ENCODE measurements at regions not wholly inside any gene's neighbourhood (a gene's known extent, or its start where the extent isn't known, plus 50 kb on each side); places are given as distances from the start of the nearest gene placed in this dataset.

DNA sequence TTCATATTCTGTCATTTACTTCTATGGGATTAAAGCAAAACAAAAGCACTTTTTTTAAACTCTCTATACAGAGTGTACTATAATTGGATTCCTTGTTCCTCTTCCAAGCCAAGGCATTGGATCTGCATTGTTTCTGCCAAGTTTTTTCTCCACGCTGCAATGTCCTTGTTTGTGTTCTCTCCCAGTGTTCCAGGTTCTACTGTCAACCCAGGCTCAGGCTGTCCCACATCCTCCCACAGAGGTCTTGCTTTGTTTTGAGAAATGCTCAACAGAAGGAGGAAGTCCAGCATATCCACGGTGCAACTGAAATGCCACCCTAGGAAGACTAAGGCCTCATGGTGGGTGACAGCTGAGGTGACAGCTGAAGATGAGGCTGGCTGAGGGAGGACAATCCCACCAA lies 287.1 kb upstream of the PRDM1 start:
- H3K27me3 ChIP-seq (ENCODE audit: low read depth), result no peaks in the 10 kb centered on the region
- TF ChIP-seq, protein P1, sequence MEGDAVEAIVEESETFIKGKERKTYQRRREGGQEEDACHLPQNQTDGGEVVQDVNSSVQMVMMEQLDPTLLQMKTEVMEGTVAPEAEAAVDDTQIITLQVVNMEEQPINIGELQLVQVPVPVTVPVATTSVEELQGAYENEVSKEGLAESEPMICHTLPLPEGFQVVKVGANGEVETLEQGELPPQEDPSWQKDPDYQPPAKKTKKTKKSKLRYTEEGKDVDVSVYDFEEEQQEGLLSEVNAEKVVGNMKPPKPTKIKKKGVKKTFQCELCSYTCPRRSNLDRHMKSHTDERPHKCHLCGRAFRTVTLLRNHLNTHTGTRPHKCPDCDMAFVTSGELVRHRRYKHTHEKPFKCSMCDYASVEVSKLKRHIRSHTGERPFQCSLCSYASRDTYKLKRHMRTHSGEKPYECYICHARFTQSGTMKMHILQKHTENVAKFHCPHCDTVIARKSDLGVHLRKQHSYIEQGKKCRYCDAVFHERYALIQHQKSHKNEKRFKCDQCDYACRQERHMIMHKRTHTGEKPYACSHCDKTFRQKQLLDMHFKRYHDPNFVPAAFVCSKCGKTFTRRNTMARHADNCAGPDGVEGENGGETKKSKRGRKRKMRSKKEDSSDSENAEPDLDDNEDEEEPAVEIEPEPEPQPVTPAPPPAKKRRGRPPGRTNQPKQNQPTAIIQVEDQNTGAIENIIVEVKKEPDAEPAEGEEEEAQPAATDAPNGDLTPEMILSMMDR (IDR thresholded peaks at IDR 0.05), result no peak
- H3K4me1 ChIP-seq, result peaks cover 25% of the 10 kb centered on the region
- no peaks in the 10 kb centered on the region for H3K9me3 ChIP-seq
- ATAC-seq (peak in 1 of 2 donors; percentile 20), DNase-seq (no peak)
- intact Hi-C loops (cut with DNase I), result no loop called here
- no peak overlapping the region for H3K4me3 ChIP-seq
- no peaks in the 10 kb centered on the region for H3K36me3 ChIP-seq
- H3K27ac ChIP-seq, result no peak overlapping the region

DNA sequence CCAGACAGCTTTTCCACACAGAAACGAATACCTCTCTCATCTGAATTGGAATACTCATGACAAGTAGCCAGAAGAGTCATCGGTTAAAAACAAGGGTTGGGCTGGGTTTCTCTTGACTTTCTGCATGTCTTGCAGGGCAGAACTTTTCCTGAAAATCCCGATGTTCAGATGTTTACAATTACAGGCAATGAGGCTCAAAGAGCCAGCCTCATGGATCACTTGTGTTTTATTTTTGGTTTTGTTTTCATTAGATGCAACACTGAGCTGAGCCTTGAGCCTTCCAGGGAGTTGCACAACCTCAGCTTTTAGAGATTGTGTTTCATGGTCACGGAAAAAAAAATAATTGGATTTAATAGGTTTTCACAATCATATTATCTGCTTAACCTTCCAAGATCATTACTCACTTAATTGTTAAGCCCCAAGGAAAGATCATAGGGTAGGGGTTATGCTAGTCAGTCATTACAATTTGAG lies 288.1 kb upstream of the PRDM1 start:
- TF ChIP-seq, protein P1 (IDR thresholded peaks at IDR 0.05), result no peak
- ATAC-seq, result peak in 1 of 2 donors; percentile 20
- no peaks in the 10 kb centered on the region for H3K27me3 ChIP-seq (ENCODE audit: low read depth)
- H3K4me1 ChIP-seq, result peaks cover 35% of the 10 kb centered on the region
- intact Hi-C loops (cut with DNase I), result no loop called here
- no peaks in the 10 kb centered on the region for H3K9me3 ChIP-seq
- H3K4me3 ChIP-seq, result no peak overlapping the region
- H3K27ac ChIP-seq, result no peak overlapping the region
- H3K36me3 ChIP-seq, result no peaks in the 10 kb centered on the region
- DNase-seq, result no peak

- H3K27ac ChIP-seq, result no peak overlapping the region
Observed at GRCh38 chr6:105797286-105797979, 288.7 kb upstream of the PRDM1 start.

GRCh38 chr6:105795913-105796517 lies 290.1 kb upstream of the PRDM1 start:
- no peaks in the 10 kb centered on the region for H3K36me3 ChIP-seq
- intact Hi-C loops (cut with DNase I), result no loop called here
- no peaks in the 10 kb centered on the region for H3K27me3 ChIP-seq (ENCODE audit: low read depth)
- no peaks in the 10 kb centered on the region for H3K9me3 ChIP-seq
- DNase-seq (peak; percentile 49), ATAC-seq (peak; percentile 11 to 38)
- peaks cover 49% of the 10 kb centered on the region for H3K4me1 ChIP-seq
- no peak overlapping the region for H3K27ac ChIP-seq
- TF ChIP-seq, protein P1 (IDR thresholded peaks at IDR 0.05), result no peak
- no peak overlapping the region for H3K4me3 ChIP-seq

More at GRCh38 chr6:105797286-105797979, 288.7 kb upstream of the PRDM1 start:
- intact Hi-C loops (cut with DNase I), result no loop called here
- DNase-seq (no peak), ATAC-seq (no peak)
- H3K4me1 ChIP-seq, result peaks cover 40% of the 10 kb centered on the region
- H3K36me3 ChIP-seq, result no peaks in the 10 kb centered on the region
- TF ChIP-seq, protein P1 (IDR thresholded peaks at IDR 0.05), result no peak
- no peaks in the 10 kb centered on the region for H3K27me3 ChIP-seq (ENCODE audit: low read depth)
- H3K4me3 ChIP-seq, result no peak overlapping the region
- no peaks in the 10 kb centered on the region for H3K9me3 ChIP-seq

DNA sequence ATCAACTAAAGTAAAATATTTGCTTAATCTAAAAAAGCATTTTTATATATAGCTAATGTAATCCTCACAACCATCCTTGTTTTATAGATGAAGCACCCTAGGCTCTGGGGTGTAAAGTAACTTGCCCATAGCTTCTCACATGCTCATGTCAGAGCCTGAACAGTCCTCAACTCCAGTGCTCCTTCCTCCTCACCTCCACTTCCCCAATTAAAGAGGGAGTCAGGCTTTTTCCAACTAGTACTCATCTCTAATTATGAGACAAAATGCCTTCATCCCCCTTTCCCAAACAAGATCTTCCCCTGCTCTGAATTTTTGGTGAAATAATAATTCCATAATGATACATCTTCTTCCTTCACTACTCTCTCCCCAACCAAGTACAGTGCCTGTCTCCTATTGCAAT lies 290.8 kb upstream of the PRDM1 start:
- Histone ChIP-seq H3K9me3 (no peaks in the 10 kb centered on the region), H3K27ac (no peak overlapping the region), H3K4me3 (no peak overlapping the region), H3K36me3 (no peaks in the 10 kb centered on the region), H3K27me3 (ENCODE audit: low read depth) (no peaks in the 10 kb centered on the region), H3K4me1 (peaks cover 49% of the 10 kb centered on the region)
- no peak for ATAC-seq
- TF ChIP-seq, protein P1 (IDR thresholded peaks at IDR 0.05), result no peak
- intact Hi-C loops (cut with DNase I), result no loop called here
- DNase-seq, result no peak

Data from lower lobe of right lung (tissue), 2 donors.